ENCODE measurements at regions not wholly inside any gene's neighbourhood (a gene's known extent, or its start where the extent isn't known, plus 50 kb on each side); places are given as distances from the start of the nearest gene placed in this dataset.

GRCh38 chr5:116654925-116655324 lies 80.3 kb upstream of the SEMA6A start:
- no peak for DNase-seq

DNA sequence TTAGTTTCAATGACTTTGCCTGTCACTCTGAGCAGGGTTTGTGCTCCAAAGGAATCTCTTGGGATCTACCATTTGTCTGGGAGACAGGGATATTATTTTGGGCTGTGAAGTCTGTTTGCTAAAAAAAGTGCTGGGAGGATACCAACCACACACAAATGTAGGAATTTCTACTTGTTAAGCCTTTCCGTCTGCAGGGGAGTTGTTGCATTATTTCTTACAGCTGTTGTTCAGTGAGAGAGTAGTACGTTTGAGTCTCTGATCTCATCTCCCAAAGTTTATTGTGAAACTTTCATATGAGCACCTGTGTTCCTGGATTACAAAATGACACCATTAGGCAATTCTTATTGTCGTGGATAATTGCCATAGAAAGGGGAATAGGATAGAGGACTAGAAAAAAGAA lies 78.3 kb upstream of the SEMA6A start:
- DNase-seq, result no peak

- no peak for DNase-seq
Measured at GRCh38 chr5:116652196-116652729, 77.6 kb upstream of the SEMA6A start.

DNA sequence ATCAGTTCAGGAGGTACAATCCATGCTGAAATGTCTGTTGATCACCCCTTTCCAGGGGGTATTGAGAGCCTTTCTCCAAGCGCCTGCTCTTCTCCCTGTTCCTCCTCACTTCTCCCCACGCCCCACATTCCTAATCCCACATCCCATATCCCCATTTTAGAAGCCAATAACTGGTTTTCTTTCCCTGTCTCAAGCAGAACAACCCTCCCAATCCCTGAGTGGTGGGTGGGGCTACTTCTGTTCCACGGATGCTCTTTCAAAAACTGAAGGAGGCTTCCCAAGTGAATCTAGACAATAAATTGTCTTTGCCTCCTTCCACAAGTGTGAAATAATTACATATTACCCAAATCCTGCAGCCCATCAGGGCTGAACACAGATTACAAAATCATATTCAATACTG lies 77.0 kb upstream of the SEMA6A start:
- DNase-seq, result no peak

GRCh38 chr5:116650964-116651363 lies 76.3 kb upstream of the SEMA6A start:
- no peak for DNase-seq

DNA sequence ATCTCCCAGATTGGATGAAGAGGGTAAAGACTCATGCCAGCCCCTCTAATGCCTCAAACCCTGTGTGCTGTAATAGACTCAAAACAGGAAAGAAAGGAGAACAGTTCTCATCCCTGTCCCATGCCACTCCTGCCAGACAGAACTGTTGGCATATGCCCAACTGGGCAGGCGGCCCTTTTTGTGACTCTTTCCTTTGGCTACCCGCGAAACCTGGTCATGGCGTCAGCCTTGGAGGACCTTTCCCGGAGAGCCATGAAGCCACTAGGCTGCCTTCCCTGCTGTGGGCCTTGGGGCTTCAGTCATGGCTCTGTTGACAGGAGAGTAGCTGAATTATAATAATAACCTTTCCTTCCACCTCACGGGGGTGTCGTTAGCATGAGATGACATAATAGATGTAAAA lies 75.9 kb upstream of the SEMA6A start:
- no peak for DNase-seq

DNA sequence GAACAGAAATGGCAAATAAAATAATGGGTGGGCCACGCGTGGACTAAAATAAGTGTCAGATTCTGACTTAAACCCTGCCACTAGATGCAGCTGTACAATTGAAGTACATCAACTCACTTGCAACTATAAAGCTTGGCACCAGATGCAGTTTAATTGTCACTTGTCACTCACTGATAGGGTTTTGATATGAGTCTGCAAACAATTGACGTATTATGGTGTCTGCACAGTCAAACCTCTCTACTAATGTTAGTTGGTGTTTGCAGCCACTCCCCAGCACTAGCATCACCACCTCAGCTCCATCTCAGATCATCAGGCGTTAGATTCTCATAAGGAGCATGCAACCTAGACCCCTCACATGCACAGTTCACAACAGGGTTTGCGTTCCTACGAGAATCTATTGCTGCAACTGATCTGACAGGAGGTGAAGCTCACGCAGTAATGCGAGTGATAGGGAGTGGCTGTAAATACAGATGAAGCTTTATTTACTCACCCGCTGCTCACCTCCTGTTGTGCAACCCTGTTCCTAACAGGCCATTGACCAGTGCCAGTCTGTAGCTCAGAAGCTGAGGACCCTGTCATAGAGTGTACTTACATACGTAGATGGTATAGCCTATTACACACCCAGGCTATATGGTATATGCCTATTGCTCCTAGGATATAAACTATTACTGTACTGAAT lies 72.1 kb upstream of the SEMA6A start:
- no peak for DNase-seq

DNA sequence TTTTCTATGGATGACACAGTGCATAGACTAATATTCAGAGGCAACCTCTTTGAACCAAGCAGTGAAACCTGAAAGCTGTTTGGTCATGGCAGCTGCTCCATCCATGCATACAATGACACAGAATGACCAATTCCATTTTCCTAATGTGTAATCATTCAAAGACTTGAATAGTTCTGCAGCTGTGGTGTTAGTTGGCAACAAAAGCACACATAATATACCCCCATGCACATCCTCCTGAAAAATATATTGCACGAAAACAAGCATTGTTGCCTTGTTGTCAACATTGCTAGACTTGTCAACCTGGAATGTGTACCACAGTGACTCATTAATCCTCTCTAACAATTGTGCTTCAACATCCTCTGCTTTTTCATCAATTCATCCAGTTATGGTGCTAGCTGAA lies 71.0 kb upstream of the SEMA6A start:
- DNase-seq, result no peak

DNA sequence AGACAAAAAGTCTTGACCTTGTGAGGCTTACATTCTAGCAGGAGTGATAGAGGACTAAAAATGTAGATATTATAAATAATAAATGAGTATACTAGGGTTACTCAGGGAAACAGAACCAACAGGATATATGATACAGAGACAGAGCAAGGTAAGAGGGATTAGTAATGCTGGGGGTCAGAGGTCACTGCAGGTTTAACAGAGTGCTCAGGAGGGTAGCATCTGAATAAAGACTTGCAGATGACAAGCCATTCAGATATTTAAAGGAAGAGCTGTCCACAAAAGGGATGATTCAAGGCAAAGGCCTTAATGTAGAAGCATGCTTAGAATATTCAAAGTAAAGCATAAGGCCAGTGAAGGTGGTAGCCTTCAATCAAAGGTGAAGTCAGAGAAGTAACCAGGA lies 65.6 kb upstream of the SEMA6A start:
- no peak for DNase-seq

DNA sequence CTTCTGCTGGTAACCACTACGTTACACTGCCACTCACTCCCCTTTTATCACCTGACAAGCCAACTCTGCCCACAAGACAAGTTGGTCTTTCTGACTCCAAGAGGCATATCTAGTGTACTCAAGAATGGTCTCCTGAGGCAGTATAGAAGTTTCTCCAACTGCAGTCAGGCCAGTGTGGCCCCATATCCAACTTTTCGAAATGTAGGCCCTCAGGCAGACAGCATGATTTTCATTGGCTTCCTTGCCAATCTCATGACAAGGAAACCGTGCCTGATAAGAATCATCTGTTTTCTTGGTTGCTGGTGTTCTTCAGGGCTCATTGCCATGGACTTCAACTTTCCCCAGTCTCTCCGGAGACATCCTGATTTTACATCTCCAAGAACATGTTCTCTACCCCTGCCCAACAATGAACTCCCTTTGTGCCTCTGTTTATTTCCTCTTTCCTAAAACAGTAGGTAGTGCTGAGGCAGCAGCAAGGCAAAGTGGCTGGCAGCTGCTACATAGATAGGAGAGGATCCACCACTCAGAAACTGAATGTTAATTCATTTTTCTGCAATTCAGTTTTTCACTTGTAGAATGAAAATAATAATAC lies 62.6 kb upstream of the SEMA6A start:
- DNase-seq, result no peak

DNA sequence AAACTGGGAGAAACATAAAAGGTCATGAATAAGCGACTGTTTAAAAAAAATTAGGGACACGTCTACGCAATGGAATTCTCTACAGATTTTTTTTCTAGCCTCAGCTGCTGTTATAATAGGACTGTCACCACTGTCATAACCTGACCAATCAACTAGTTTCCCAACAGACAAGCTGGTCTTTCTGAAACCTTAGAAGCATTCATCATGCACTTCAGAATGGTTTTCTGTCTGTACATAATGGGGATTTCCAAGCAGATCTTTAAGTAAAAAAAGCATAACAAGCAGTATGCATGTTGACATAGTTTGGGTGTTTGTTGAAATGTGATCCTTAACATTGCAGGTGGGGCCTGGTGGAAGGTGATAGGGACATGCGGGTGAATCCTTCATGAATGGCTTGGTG lies 58.3 kb upstream of the SEMA6A start:
- DNase-seq, result no peak

GRCh38 chr5:116631147-116631546 lies 56.5 kb upstream of the SEMA6A start:
- no peak for DNase-seq

GRCh38 chr5:116629168-116629567 lies 54.5 kb upstream of the SEMA6A start:
- DNase-seq, result no peak

GRCh38 chr5:116626945-116627679 lies 52.5 kb upstream of the SEMA6A start:
- no peak for DNase-seq

DNA sequence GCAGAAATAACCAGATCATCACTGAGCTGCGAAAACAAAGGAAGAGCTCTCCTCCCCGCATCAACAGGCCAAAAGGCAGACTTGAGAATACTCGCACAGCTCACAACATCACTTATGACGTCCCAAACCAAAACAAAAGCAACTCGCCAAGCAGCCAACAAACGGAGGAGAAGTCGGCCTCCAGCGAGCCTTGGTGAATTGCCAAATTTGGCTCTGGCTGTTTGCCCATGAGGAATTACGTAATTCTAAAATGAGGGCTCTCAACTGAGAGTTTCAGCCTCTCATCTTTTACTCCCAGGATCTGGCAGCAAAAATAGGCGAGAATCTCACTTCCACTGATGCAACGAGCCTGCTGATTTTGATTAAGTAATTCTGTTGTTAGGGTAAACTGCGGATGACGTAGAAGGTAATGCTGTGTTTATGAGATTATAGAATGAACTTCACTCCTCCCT lies 51.7 kb upstream of the SEMA6A start:
- DNase-seq, result no peak

Measured in CD4-positive, alpha-beta T cell treated with Interleukin-17A for 4 hours (primary cell).